C4-2B (cell line): ENCODE measurements at regions not wholly inside any gene's neighbourhood (a gene's known extent, or its start where the extent isn't known, plus 50 kb on each side); places are given as distances from the start of the nearest gene placed in this dataset.

ENCODE experiments used
- ZFX ChIP-seq: fragments of 450-650 bp; IDR thresholded peaks from 2 replicates; pipeline ENCODE4 v1.6.1; 2017
- TF ChIP-seq, protein P1 (sequence below): fragments of 450-650 bp; conservative IDR thresholded peaks from 2 replicates; pipeline ENCODE4 v1.5.1; 2017; ENCODE audit warnings: mild to moderate bottlenecking

DNA sequence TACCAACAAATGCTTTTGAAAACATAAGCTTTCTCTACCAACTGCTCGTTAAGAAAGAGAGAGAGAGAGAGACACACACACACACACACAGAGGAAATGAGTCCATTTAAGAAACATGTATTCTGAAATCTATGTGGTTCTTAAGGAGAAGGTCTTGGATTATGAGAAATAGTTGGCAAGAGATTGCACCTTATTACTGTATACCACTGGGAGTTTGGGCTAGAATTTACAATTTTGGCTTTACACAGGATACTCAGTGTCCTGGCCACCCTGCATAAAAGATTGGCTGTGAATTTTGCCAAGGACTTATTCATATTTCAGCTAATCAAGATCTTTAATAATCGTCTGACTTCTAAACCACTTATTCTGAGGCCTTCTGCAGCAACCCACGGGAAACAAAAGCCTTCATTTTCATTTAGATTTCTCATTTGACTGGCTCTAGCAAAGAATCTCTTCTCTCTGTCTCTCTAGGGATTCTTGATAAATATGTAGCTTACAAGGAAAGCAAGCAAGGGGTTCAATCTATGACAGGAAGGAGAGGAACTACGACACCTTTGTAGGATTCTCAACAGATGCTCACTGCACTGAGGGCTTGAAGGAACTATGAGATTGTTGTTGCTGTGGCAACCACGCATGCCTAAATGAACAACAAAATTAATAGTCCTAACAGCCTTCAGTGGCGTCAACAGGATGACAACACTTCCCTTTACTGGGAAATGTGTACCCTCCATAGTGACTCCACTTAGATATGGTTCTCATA, 75.3 kb upstream of the GNAO1 start:
- TF ChIP-seq, protein P1, sequence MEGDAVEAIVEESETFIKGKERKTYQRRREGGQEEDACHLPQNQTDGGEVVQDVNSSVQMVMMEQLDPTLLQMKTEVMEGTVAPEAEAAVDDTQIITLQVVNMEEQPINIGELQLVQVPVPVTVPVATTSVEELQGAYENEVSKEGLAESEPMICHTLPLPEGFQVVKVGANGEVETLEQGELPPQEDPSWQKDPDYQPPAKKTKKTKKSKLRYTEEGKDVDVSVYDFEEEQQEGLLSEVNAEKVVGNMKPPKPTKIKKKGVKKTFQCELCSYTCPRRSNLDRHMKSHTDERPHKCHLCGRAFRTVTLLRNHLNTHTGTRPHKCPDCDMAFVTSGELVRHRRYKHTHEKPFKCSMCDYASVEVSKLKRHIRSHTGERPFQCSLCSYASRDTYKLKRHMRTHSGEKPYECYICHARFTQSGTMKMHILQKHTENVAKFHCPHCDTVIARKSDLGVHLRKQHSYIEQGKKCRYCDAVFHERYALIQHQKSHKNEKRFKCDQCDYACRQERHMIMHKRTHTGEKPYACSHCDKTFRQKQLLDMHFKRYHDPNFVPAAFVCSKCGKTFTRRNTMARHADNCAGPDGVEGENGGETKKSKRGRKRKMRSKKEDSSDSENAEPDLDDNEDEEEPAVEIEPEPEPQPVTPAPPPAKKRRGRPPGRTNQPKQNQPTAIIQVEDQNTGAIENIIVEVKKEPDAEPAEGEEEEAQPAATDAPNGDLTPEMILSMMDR: no peak
- no peak for TF ChIP-seq ZFX
